ENCODE measurements at regions not wholly inside any gene's neighbourhood (a gene's known extent, or its start where the extent isn't known, plus 50 kb on each side); places are given as distances from the start of the nearest gene placed in this dataset.

GRCh38 chr13:111398196-111398595 lies 77.8 kb downstream of the TEX29 start:
- TF ChIP-seq, protein P1, sequence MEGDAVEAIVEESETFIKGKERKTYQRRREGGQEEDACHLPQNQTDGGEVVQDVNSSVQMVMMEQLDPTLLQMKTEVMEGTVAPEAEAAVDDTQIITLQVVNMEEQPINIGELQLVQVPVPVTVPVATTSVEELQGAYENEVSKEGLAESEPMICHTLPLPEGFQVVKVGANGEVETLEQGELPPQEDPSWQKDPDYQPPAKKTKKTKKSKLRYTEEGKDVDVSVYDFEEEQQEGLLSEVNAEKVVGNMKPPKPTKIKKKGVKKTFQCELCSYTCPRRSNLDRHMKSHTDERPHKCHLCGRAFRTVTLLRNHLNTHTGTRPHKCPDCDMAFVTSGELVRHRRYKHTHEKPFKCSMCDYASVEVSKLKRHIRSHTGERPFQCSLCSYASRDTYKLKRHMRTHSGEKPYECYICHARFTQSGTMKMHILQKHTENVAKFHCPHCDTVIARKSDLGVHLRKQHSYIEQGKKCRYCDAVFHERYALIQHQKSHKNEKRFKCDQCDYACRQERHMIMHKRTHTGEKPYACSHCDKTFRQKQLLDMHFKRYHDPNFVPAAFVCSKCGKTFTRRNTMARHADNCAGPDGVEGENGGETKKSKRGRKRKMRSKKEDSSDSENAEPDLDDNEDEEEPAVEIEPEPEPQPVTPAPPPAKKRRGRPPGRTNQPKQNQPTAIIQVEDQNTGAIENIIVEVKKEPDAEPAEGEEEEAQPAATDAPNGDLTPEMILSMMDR (IDR thresholded peaks at IDR 0.05), result no peak
- ATAC-seq (no peak), DNase-seq (no peak)
- no peaks in the 10 kb centered on the region for H3K36me3 Mint-ChIP-seq (ENCODE audit: low read depth)
- no peak overlapping the region for H3K4me3 Mint-ChIP-seq
- no peaks in the 10 kb centered on the region for H3K27me3 Mint-ChIP-seq
- H3K9me3 Mint-ChIP-seq, result no peaks in the 10 kb centered on the region
- no peak overlapping the region for H3K27ac Mint-ChIP-seq
- peaks cover 2% of the 10 kb centered on the region for H3K4me1 Mint-ChIP-seq (ENCODE audit: low read depth)
- ChIA-PET POLR2A (no interaction called here), CTCF (no interaction called here)
- intact Hi-C loops (cut with micrococcal nuclease), result no loop called here

GRCh38 chr13:111398715-111399299 lies 78.4 kb downstream of the TEX29 start:
- Mint-ChIP-seq H3K27me3 (no peaks in the 10 kb centered on the region), H3K4me1 (ENCODE audit: low read depth) (peaks cover 2% of the 10 kb centered on the region), H3K27ac (no peak overlapping the region), H3K4me3 (no peak overlapping the region), H3K9me3 (no peaks in the 10 kb centered on the region), H3K36me3 (ENCODE audit: low read depth) (no peaks in the 10 kb centered on the region)
- intact Hi-C loops (cut with micrococcal nuclease), result no loop called here
- DNase-seq (no peak), ATAC-seq (no peak)
- ChIA-PET POLR2A (no interaction called here), CTCF (interaction anchor here (0.6 to 1.0 kb wide), 2 partner anchors 109 to 331 kb away, joined by 3 read pairs; no protein-coding TSS in a partner anchor)
- TF ChIP-seq, protein P1 (IDR thresholded peaks at IDR 0.05), result no peak

DNA sequence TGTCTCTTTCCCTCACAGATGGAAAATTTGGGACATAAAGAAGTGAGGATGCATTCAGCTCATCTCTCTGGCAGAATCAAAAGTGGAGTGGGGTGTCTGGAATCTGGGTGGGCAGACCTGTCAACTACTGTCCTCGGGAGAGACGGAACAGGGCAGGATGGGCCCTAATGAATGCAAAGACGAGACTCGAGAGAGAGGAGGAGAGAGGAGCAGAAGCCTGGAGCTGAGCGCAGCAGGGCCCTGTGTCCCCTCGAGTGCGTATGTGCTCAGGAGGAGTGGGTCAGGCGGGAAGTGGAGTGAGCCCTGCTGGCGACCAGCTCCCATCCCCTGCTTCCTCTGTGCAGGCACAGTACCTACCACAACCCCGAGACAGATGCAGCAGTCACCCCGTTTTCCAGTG lies 78.9 kb downstream of the TEX29 start:
- CTCF ChIA-PET, result interaction anchor here (0.6 to 1.0 kb wide), 2 partner anchors 110 to 332 kb away, joined by 3 read pairs; no protein-coding TSS in a partner anchor
- peaks cover 2% of the 10 kb centered on the region for H3K4me1 Mint-ChIP-seq (ENCODE audit: low read depth)

GRCh38 chr13:111399776-111400538 lies 79.5 kb downstream of the TEX29 start:
- ChIA-PET CTCF (interaction anchor here (1.0 kb wide), 1 partner anchor 332 kb away, joined by 3 read pairs; no protein-coding TSS in a partner anchor), POLR2A (no interaction called here)
- no peak overlapping the region for H3K4me3 Mint-ChIP-seq
- TF ChIP-seq, protein P1 (IDR thresholded peaks at IDR 0.05), result no peak
- H3K27me3 Mint-ChIP-seq, result no peaks in the 10 kb centered on the region
- no peaks in the 10 kb centered on the region for H3K36me3 Mint-ChIP-seq (ENCODE audit: low read depth)
- ATAC-seq (no peak), DNase-seq (no peak)
- H3K4me1 Mint-ChIP-seq (ENCODE audit: low read depth), result peaks cover 2% of the 10 kb centered on the region
- no peaks in the 10 kb centered on the region for H3K9me3 Mint-ChIP-seq
- intact Hi-C loops (cut with micrococcal nuclease), result no loop called here
- H3K27ac Mint-ChIP-seq, result no peak overlapping the region

More for the DNA sequence above, 78.9 kb downstream of the TEX29 start:
- no peak overlapping the region for H3K27ac Mint-ChIP-seq
- no peaks in the 10 kb centered on the region for H3K9me3 Mint-ChIP-seq
- TF ChIP-seq, protein P1 (IDR thresholded peaks at IDR 0.05), result no peak
- no peak for DNase-seq
- no peak overlapping the region for H3K4me3 Mint-ChIP-seq
- POLR2A ChIA-PET, result no interaction called here
- no peaks in the 10 kb centered on the region for H3K27me3 Mint-ChIP-seq
- H3K36me3 Mint-ChIP-seq (ENCODE audit: low read depth), result no peaks in the 10 kb centered on the region
- intact Hi-C loops (cut with micrococcal nuclease), result no loop called here
- no peak for ATAC-seq

DNA sequence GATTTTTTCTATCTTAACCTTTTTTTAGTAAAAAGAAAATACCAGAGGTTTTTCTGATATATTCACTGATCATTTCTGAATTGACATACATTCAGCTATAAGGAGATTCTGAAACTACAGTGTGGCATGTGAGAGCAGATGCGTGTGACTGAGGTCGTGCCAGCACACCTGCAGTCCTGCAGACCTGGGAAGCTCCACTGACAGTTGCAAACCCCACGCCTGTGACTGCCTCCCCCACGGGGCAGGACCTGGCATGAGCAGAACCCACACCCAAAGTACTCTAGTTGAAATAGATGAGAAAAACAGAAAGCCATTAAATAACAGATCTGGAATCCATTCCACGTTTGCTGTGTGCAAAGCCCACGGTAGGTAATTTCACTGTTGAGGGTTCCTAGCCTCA lies 80.7 kb downstream of the TEX29 start:
- DNase-seq, result no peak
- Mint-ChIP-seq H3K4me1 (ENCODE audit: low read depth) (peaks cover 2% of the 10 kb centered on the region), H3K27me3 (no peaks in the 10 kb centered on the region), H3K4me3 (no peak overlapping the region), H3K9me3 (no peaks in the 10 kb centered on the region), H3K36me3 (ENCODE audit: low read depth) (no peaks in the 10 kb centered on the region), H3K27ac (no peak overlapping the region)
- ChIA-PET POLR2A (no interaction called here), CTCF (interaction anchor here (0.6 kb wide), 1 partner anchor 28 kb away, joined by 3 read pairs; no protein-coding TSS in a partner anchor)
- ATAC-seq, result no peak
- TF ChIP-seq, protein P1 (IDR thresholded peaks at IDR 0.05), result no peak
- intact Hi-C loops (cut with micrococcal nuclease), result no loop called here
